Right lobe of liver (tissue), 4 donors: ENCODE measurements at regions not wholly inside any gene's neighbourhood (a gene's known extent, or its start where the extent isn't known, plus 50 kb on each side); places are given as distances from the start of the nearest gene placed in this dataset.

Experiments
- CTCF ChIP-seq, 4 donors: fragments of 200-600 bp in 3 of 4; fragments of 450-650 bp in 1 of 4; IDR thresholded peaks; one replicate each; pipeline versions ENCODE4 v1.5.1 to v1.8.0; 2016 to 2022; ENCODE audit warnings: antibody characterized with exemption in 4 of 4, mild to moderate bottlenecking in 2 of 4
- POLR2A ChIP-seq: fragments of 450-650 bp; IDR thresholded peaks from one replicate; pipeline ENCODE4 v1.6.1; 2017; ENCODE audit warnings: antibody characterized with exemption, mild to moderate bottlenecking
- donor health status: DM: no; HTN: no; CAD: no.
- donor health status: DM: no; HTN: no; CAD: no.
- donor health status: DM: no; HTN: yes; CAD: no.

- no peak for TF ChIP-seq CTCF (IDR thresholded peaks at IDR 0.05)
- TF ChIP-seq POLR2A: no peak
Observed at GRCh38 chr1:50352428-50352827, 70.8 kb downstream of the DMRTA2 start.
